Jurkat, Clone E6-1 (cell line): ENCODE measurements at regions not wholly inside any gene's neighbourhood (a gene's known extent, or its start where the extent isn't known, plus 50 kb on each side); places are given as distances from the start of the nearest gene placed in this dataset.

Source experiments
- DNase-seq: peaks from one replicate; pipeline ENCODE4 v3.0.0-alpha.2; 2011; ENCODE audit warnings: low read depth, low spot score
- H3K4me3 ChIP-seq: 2 replicates; pipeline ENCODE4 v1.5.1; 2011; ENCODE audit warnings: mild to moderate bottlenecking, low read length, control low read depth, moderate library complexity

- no peak overlapping the region for H3K4me3 ChIP-seq
- no peak for DNase-seq
Measured at GRCh38 chr4:188197566-188197965, 58.3 kb downstream of the TRIML1 start.

- DNase-seq: no peak
- H3K4me3 ChIP-seq: no peak overlapping the region
Measured at GRCh38 chr4:188198982-188199792, 59.9 kb downstream of the TRIML1 start.

GRCh38 chr4:188201851-188202250, 62.6 kb downstream of the TRIML1 start:
- no peak overlapping the region for H3K4me3 ChIP-seq
- DNase-seq: no peak

- no peak for DNase-seq
- H3K4me3 ChIP-seq: no peak overlapping the region
Measured at GRCh38 chr4:188206783-188207182, 67.5 kb downstream of the TRIML1 start.

GRCh38 chr4:188214861-188215260, 75.6 kb downstream of the TRIML1 start:
- H3K4me3 ChIP-seq: no peak overlapping the region
- no peak for DNase-seq

- H3K4me3 ChIP-seq: no peak overlapping the region
- no peak for DNase-seq
Measured at GRCh38 chr4:188218392-188218791, 79.2 kb downstream of the TRIML1 start.

- no peak overlapping the region for H3K4me3 ChIP-seq
- no peak for DNase-seq
Measured at GRCh38 chr4:188220006-188220405, 80.8 kb downstream of the TRIML1 start.

- DNase-seq: no peak
Measured at GRCh38 chr4:188221090-188221489, 81.8 kb downstream of the TRIML1 start.

GRCh38 chr4:188228279-188228678, 89.0 kb downstream of the TRIML1 start:
- no peak overlapping the region for H3K4me3 ChIP-seq
- DNase-seq: no peak

More at GRCh38 chr4:188221090-188221489, 81.8 kb downstream of the TRIML1 start:
- no peak overlapping the region for H3K4me3 ChIP-seq

- no peak overlapping the region for H3K4me3 ChIP-seq
- no peak for DNase-seq
Measured at GRCh38 chr4:188232428-188232827, 93.2 kb downstream of the TRIML1 start.

GRCh38 chr4:188242041-188242440, 102.8 kb downstream of the TRIML1 start:
- no peak overlapping the region for H3K4me3 ChIP-seq
- DNase-seq: no peak

- DNase-seq: no peak
- no peak overlapping the region for H3K4me3 ChIP-seq
Measured at GRCh38 chr4:188245651-188246050, 106.4 kb downstream of the TRIML1 start.

GRCh38 chr4:188246488-188246887, 107.2 kb downstream of the TRIML1 start:
- DNase-seq: no peak
- H3K4me3 ChIP-seq: no peak overlapping the region

GRCh38 chr4:188254211-188254610, 115.0 kb downstream of the TRIML1 start:
- no peak for DNase-seq
- H3K4me3 ChIP-seq: no peak overlapping the region

GRCh38 chr4:188262464-188262863, 123.2 kb downstream of the TRIML1 start:
- no peak for DNase-seq
- H3K4me3 ChIP-seq: no peak overlapping the region

- no peak overlapping the region for H3K4me3 ChIP-seq
- no peak for DNase-seq
Measured at GRCh38 chr4:188263321-188263720, 124.1 kb downstream of the TRIML1 start.

GRCh38 chr4:188266386-188266785, 127.1 kb downstream of the TRIML1 start:
- no peak overlapping the region for H3K4me3 ChIP-seq
- no peak for DNase-seq

GRCh38 chr4:188268131-188268908, 129.1 kb downstream of the TRIML1 start:
- DNase-seq: no peak
- H3K4me3 ChIP-seq: no peak overlapping the region

- DNase-seq: no peak
- H3K4me3 ChIP-seq: no peak overlapping the region
Measured at GRCh38 chr4:188270273-188271069, 131.2 kb downstream of the TRIML1 start.

GRCh38 chr4:188275686-188276085, 136.4 kb downstream of the TRIML1 start:
- H3K4me3 ChIP-seq: no peak overlapping the region
- no peak for DNase-seq
